ENCODE measurements at regions not wholly inside any gene's neighbourhood (a gene's known extent, or its start where the extent isn't known, plus 50 kb on each side); places are given as distances from the start of the nearest gene placed in this dataset.

DNA sequence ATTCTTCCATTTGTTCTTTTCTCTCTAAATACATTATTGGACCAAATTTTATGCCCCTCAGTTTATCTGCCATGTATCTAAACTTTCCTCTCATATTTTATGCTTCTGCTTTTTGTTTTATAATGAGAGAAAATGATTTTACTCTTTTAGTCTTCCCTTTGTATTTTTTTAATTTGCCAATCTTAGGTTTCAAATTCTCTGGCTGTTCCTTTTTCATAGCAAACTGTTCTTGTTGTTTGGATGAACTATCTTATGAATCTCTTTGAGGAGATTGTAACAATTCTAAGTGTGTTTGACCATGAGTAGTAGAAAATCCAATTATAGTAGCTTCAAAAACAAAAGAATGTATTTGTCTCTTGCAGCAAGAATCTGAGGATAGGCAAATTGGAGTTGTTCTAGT is 290.5 kb downstream of the NDFIP2 start:
- TF ChIP-seq, protein P1, sequence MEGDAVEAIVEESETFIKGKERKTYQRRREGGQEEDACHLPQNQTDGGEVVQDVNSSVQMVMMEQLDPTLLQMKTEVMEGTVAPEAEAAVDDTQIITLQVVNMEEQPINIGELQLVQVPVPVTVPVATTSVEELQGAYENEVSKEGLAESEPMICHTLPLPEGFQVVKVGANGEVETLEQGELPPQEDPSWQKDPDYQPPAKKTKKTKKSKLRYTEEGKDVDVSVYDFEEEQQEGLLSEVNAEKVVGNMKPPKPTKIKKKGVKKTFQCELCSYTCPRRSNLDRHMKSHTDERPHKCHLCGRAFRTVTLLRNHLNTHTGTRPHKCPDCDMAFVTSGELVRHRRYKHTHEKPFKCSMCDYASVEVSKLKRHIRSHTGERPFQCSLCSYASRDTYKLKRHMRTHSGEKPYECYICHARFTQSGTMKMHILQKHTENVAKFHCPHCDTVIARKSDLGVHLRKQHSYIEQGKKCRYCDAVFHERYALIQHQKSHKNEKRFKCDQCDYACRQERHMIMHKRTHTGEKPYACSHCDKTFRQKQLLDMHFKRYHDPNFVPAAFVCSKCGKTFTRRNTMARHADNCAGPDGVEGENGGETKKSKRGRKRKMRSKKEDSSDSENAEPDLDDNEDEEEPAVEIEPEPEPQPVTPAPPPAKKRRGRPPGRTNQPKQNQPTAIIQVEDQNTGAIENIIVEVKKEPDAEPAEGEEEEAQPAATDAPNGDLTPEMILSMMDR (IDR thresholded peaks at IDR 0.05; ENCODE audit: low read depth, low read length) = no peak
- H3K4me3 ChIP-seq (ENCODE audit: low read depth, low read length) = no peak overlapping the region
- H3K27me3 ChIP-seq (ENCODE audit: control insufficient read depth, insufficient read depth, low read length) = no peaks in the 10 kb centered on the region
- ChIA-PET POLR2A (no interaction called here), CTCF (interaction anchor here (1.0 kb wide), 1 partner anchor 571 kb away, joined by 4 read pairs; no protein-coding TSS in a partner anchor)
- DNase-seq (ENCODE audit: low read depth, low spot score) = no peak
- H3K27ac ChIP-seq (ENCODE audit: low read depth, low read length) = no peak overlapping the region
- peaks cover 3% of the 10 kb centered on the region; the same call in 1 of the 2 replicates for H3K9me3 ChIP-seq (ENCODE audit: control insufficient read depth, insufficient read depth, low read length)

GRCh38 chr13:79770056-79770455 is 289.1 kb downstream of the NDFIP2 start:
- Histone ChIP-seq H3K4me3 (ENCODE audit: low read depth, low read length) (no peak overlapping the region), H3K27me3 (ENCODE audit: control insufficient read depth, insufficient read depth, low read length) (no peaks in the 10 kb centered on the region), H3K9me3 (ENCODE audit: control insufficient read depth, insufficient read depth, low read length) (peaks cover 3% of the 10 kb centered on the region; the same call in 1 of the 2 replicates), H3K27ac (ENCODE audit: low read depth, low read length) (no peak overlapping the region)
- TF ChIP-seq, protein P1 (IDR thresholded peaks at IDR 0.05; ENCODE audit: low read depth, low read length) = no peak
- no peak for DNase-seq (ENCODE audit: low read depth, low spot score)
- POLR2A ChIA-PET = no interaction called here
- CTCF ChIA-PET = no interaction called here

DNA sequence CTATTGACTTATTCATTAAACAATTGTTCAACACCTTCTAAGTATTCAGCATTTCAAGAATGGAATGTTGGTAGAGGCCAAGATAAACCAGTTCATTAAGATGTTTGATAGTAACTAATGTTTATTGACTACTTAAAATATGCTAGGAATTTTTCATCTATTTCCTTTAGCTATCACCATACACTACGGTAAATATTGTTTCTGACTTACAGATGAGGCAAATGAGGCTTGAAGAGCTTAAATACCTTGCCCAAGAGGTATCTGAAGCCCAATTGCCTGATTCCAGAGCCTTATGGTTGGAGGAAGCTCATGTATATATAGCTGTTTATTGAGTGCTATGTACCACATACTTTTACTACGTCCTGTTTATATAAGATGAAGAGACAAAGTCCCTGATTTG is 286.2 kb downstream of the NDFIP2 start:
- H3K27ac ChIP-seq (ENCODE audit: low read depth, low read length) = no peak overlapping the region
- peaks cover 3% of the 10 kb centered on the region; the same call in 1 of the 2 replicates for H3K9me3 ChIP-seq (ENCODE audit: control insufficient read depth, insufficient read depth, low read length)
- POLR2A ChIA-PET = interaction anchor here (0.8 kb wide), 1 partner anchor 574 kb away, joined by 4 read pairs; the partner anchor contains the start of gene SPRY2
- H3K27me3 ChIP-seq (ENCODE audit: control insufficient read depth, insufficient read depth, low read length) = no peaks in the 10 kb centered on the region
- TF ChIP-seq, protein P1 (IDR thresholded peaks at IDR 0.05; ENCODE audit: low read depth, low read length) = no peak
- CTCF ChIA-PET = interaction anchor here (1.1 to 2.8 kb wide), 4 partner anchors 9 to 576 kb away, joined by 3 to 15 read pairs (median 4); no protein-coding TSS in a partner anchor
- no peak overlapping the region for H3K4me3 ChIP-seq (ENCODE audit: low read depth, low read length)
- DNase-seq (ENCODE audit: low read depth, low spot score) = no peak

GRCh38 chr13:79765331-79765730 is 284.4 kb downstream of the NDFIP2 start:
- POLR2A ChIA-PET = no interaction called here
- no peaks in the 10 kb centered on the region for H3K27me3 ChIP-seq (ENCODE audit: control insufficient read depth, insufficient read depth, low read length)
- TF ChIP-seq, protein P1 (IDR thresholded peaks at IDR 0.05; ENCODE audit: low read depth, low read length) = no peak
- H3K4me3 ChIP-seq (ENCODE audit: low read depth, low read length) = no peak overlapping the region
- H3K27ac ChIP-seq (ENCODE audit: low read depth, low read length) = no peak overlapping the region
- CTCF ChIA-PET = no interaction called here
- DNase-seq (ENCODE audit: low read depth, low spot score) = no peak
- H3K9me3 ChIP-seq (ENCODE audit: control insufficient read depth, insufficient read depth, low read length) = no peaks in the 10 kb centered on the region

- Histone ChIP-seq H3K27ac (ENCODE audit: low read depth, low read length) (no peak overlapping the region), H3K9me3 (ENCODE audit: control insufficient read depth, insufficient read depth, low read length) (no peaks in the 10 kb centered on the region), H3K27me3 (ENCODE audit: control insufficient read depth, insufficient read depth, low read length) (no peaks in the 10 kb centered on the region), H3K4me3 (ENCODE audit: low read depth, low read length) (no peak overlapping the region)
- ChIA-PET POLR2A (interaction anchor here (0.5 to 1.3 kb wide), 5 partner anchors 187 to 591 kb away, joined by 3 to 4 read pairs (median 4); partner anchors contain the start of gene SPRY2), CTCF (interaction anchor here (3.0 kb wide), 1 partner anchor 593 kb away, joined by 18 read pairs; no protein-coding TSS in a partner anchor)
- DNase-seq (ENCODE audit: low read depth, low spot score) = peak; percentile 88
- TF ChIP-seq, protein P1 (IDR thresholded peaks at IDR 0.05; ENCODE audit: low read depth, low read length) = no peak
Observed at GRCh38 chr13:79749984-79750551, 269.1 kb downstream of the NDFIP2 start.

Measured in AG04450 (cell line).